Endothelial cell of hepatic sinusoid (primary cell): ENCODE measurements at regions not wholly inside any gene's neighbourhood (a gene's known extent, or its start where the extent isn't known, plus 50 kb on each side); places are given as distances from the start of the nearest gene placed in this dataset.
"Not testable (repeated sequence)": the region's sequence is repeated elsewhere in the genome, so short reads cannot be mapped to it uniquely, and the experiment has no call there.

Source experiments
- in situ Hi-C: cut with HindIII; loops from 2 replicates; pipeline ENCODE4 v1.10.0; 2017; ENCODE audit warnings: low sequenced_read_pairs

DNA sequence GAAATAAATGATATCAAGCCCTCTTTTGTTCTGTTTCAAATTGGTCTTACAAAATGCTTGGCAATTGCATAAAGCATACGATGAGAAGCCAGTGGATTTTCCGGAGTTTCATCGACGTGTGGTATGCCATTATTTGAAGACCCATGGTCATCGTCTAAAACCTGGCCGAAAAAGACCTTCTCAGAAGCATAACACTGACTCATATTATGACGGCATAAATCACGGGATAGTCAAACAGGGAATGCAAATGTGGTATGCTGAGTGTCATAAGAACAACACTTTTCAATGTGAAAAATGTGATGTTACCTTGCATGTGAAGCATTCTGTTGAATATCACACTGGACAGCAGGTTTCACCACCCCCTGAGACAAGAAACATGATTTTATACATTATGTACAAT lies 695.2 kb downstream of the GRXCR1 start:
- in situ Hi-C loops: no loop called here

DNA sequence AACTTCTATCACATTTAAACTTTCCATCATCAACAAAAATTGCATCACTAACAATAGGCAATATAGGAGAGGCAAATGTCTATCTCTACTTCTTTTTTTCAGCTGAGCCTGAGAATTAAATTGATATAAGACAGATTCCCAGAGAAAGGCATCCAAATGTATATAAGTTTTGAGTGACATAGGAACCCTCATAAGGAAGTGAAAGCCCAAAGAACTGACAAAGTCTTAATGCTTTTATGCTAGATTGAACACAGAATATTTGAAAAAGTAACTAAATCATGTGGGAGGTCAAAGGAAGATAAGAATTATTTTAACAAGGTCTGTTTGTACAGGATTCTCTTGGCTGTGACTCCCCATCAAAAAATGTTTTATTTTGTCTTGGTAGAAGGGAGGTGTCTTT lies 714.9 kb downstream of the GRXCR1 start:
- in situ Hi-C loops: no loop called here

DNA sequence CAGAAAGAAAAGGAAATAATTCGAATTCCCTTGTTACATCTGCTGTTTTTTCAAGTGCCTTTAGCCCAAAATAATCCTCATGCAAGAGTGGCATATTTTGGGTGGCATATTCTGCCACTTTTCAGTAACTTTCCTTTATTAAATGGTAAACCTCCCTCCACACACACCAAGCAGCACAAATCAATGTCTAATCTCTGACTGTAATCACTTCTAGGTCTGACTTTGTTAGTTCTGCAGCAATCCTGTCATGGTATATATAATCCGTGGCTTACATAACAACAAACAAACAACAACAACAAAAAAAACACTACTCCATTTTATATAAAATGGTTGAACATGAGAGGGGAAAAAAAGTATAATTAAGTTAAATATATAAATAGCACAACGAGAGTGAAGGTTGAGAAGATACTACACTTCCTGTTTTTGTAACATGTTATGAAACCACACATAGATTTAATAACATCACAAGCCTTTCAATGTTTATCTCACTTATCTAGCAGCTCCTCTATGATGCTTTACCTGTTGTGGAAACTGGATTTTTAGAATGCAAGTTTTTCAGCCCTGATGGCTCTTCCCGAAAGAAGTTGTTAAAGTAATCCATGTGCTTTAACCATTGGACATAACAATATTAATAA lies 715.4 kb downstream of the GRXCR1 start:
- in situ Hi-C loops: no loop called here

DNA sequence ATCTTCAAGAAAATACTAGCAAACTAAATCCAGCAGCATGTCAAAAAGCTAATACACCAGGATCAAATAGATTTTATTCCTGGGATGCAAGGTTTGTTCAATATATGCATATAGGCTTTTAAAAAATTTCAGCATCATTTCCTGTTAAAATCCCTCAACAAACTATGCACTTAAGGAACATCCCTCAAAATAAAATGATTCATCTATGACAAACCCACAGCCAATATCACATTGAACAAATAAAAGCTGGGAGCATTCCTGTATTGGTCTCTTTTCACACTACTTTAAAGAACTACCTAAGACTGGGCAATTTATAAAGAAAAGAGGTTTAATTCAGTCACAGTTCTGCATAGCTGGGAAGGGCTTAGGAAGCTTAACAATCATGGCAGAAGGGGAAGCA lies 726.7 kb downstream of the GRXCR1 start:
- in situ Hi-C loops: no loop called here

DNA sequence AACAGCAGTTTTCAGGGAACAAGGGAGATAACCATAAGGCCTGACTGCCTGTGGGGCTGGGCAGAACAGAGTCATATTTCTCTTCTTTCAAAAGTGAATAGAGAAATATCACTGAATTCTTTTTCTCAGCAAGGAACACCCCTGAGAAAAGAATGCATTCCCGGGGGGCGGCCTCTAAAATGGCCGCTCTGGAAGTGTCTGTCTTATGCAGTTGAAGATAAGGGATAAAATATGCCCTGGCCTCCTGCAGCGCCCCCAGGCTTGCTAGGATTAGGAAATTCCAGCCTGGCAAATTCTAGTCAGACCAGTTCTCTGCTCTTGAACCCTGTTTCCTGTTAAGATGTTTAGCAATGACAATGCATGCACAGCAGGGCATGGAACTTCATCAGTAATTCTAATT lies 745.4 kb downstream of the GRXCR1 start:
- in situ Hi-C loops: not testable (repeated sequence)

DNA sequence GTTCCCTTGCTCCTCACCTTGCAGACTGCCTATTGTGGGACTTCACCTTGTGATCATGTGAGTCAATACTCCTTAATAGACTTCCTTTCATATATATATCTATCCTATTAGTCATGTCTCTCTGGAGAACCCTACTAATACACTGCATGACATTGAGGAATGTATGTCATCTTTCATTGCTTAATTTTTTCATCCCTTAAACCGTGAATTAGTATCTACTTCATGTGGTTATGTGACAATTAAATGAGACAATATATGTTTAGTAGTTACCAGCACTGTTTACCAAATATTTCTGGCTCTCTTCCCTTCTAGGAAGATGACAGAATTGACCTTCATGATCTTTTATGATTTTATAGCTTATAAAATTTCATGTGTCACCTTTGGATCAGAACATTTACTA lies 759.5 kb downstream of the GRXCR1 start:
- in situ Hi-C loops: loop anchor here (5.0 kb wide), 1 partner anchor 95 kb away; no protein-coding TSS in a partner anchor

DNA sequence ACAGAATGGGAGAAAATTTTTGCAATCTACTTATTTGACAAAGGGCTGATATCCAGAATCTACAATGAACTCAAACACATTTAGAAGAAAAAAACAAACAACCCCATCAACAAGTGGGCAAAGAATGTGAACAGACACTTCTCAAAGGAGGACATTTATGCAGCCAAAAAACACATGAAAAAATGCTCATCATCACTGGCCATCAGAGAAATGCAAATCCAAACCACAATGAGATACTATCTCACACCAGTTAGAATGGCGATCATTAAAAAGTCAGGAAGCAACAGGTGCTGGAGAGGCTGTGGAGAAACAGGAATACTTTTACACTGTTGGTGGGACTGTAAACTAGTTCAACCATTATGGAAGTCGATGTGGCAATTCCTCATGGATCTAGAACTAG lies 767.0 kb downstream of the GRXCR1 start:
- in situ Hi-C loops: not testable (repeated sequence)

DNA sequence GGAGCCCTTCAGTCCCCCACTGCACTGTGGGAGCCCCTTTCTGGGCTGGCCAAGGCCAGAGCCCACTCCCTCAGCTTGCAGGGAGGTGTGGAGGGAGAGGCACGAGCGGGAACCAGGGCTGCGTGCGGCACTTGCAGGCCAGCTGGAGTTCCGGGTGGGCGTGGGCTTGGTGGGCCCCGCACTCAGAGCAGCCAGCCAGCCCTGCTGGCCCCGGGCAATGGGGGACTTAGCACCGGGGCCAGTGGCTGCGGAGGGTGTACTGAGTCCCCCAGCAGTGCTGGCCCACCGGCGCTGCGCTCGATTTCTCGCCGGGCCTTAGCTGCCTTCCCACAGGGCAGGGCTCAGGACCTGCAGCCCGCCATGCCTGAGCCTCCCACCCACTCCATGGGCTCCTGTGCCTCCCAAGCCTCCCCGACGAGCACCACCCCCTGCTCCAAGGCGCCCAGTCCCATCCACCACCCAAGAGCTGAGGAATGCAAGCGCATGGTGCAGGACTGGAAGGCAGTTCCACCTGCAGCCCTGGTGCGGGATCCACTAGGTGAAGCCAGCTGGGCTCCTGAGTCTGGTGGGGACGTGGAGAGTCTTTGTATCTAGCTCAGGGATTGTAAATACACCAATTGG lies 776.2 kb downstream of the KCTD8 start:
- in situ Hi-C loops: not testable (repeated sequence)

DNA sequence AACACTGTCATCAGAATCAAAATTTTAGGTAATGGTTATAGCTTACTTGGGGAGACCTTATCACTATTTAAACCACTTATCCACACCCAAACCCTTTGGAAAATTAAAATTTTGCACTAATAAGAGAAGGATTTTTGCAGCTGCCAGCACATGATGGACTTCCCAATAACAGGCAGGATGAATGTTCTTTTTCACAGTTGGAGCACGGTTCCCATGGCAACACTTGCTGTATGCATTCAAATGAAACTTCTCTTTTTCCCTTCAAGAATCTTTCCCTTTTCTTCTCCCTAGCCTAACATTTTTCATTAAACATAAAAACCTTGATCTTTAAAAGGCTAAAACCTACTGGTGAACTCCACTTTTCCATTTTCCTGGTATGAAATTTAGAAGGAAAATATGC lies 768.2 kb downstream of the KCTD8 start:
- in situ Hi-C loops: no loop called here

DNA sequence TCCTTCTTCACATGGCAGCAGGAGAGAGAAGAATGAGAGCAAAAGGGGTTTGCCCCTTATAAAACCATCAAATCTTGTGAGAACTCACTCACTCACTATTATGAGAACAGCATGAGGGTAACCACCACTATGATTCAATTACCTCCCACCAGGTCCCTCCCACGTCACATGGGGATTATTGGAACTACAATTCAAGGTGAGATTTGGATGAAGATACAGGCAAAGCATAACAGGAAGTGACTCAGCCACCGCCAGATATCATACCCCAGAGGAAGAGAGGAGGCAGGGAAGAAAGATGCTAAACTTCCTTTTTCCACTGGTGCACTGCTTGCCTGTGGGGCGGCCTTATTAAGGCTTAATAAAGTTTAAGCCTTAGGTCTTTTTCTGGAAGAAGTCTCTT lies 766.1 kb downstream of the KCTD8 start:
- in situ Hi-C loops: no loop called here

DNA sequence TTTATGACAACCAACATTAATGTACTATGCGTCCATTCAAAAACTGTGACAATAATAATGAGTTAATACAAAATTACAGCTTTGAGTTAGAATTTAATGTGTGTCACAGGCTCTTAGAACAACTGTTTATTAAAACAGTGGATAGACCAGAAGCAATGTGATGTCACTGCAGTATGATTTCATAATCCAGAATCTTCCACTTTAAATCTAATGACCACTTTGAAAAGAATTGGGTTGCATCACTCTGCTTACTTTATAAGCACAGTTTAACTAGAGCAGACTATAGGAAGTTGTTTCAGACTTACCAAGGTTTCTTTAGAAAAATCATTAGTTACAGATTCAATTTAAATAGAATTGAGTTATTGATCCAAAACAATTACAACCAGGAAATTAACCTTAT lies 758.5 kb downstream of the KCTD8 start:
- in situ Hi-C loops: no loop called here

DNA sequence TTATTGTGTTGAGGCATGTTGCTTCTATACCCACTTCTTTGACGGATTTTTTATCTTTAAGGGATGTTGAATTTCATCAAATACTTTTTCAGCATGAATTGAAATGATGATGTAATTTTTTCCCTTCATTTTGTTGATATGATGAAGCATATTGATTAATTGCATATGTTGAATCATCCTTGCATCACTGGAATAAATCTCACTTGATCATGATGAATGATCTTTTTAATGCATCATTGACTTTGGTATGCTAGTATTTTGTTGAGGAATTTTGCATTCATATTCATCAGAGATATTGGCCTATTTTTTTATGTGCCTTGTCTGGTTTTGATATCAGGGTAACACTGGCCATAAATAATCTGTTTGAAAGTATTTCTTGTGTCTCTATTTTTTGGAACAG lies 754.7 kb downstream of the KCTD8 start:
- in situ Hi-C loops: no loop called here

DNA sequence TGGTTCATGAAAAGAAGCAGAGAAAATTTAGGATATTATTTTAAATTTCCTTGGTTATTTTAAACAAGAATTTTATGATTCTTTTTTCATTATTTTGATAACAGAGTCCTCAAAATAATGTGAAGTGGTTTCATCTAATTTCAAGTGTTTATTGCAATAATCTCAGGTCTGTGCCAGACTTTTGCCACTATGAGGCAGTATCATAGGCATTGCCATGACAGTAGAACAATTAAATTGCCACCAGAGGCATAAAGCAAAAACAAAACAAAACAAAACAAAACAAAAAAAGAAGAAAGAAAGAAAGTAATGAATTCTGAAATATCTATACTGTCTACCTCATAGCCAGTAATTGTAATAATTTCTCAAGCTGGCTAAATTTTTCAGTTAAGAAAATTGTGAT lies 739.2 kb downstream of the KCTD8 start:
- in situ Hi-C loops: no loop called here

DNA sequence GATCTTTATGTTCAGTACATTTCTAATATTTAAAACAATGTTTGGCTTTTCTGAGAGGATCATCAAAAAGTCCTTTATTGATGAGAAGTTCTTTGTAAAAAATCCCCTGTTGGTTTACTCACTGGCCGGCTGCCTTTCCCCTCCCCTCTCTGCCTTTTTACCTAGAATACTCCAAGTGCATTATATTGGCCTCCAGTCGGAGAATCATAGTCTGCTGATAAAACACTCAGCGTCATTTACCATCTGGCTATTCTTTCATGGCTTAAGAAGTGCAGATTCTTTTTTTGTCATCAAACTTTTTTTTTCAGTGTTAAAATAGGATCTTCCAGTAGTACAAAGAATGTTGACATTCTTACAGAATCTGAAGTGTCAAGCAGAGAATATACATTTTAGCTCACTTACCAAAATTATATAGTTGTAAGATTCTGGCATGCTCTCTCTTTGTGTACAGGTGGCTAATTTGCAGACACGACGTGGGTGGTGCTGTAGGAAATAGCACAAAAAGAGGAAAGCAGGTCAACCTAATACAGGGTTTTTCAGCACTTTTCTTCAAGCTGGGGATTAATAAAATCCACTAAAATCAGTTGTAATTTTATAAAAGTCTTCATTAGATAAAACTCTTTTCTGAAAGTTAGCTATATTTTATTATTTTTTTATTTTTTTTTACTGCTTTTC lies 731.8 kb downstream of the KCTD8 start:
- in situ Hi-C loops: no loop called here

DNA sequence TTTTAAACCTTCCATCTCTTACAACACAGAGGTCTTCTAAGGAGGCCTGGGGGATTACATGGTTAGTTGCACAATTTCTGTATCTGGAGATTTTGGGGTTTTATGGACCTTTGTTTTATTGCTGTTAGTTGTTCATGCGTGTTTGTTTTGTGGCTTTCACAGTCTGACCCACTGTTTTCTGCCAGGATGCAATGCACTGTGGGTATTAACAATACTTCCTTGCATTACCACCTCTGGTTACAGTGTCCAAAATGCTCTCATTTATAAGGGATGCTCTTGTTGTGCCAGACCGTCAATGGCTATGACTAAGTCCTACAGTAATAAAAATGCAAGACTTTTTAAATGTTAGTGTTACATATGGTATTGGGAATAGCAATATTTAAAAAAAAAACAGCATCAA lies 730.2 kb downstream of the KCTD8 start:
- in situ Hi-C loops: no loop called here

DNA sequence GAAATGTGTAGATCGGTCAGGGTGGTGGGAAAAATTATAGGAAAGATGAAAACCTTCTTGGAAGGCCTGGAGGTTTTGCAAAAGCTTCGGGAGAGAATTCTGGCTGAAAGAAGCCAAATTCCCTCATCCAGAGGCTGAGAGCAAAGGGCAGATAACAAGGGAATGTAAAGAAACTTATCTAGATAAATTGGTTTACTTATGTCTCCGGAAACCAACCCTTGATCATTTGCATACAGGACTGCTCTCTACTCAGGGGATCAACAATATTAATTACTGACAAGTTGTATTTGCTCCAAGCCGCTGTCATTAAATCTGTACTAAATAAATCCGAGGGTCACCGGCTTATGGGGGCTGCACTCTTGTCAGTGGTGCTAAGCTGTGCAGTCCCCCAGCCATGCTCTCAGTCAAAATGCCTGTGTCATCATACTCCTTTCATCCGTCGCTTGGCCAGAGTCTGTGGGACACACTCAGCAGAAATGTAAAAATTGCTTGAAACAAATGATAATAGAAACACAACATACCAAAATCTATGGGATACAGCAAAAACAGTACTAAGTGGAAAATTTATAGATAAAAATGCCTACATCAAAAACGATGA lies 715.7 kb downstream of the KCTD8 start:
- in situ Hi-C loops: no loop called here

DNA sequence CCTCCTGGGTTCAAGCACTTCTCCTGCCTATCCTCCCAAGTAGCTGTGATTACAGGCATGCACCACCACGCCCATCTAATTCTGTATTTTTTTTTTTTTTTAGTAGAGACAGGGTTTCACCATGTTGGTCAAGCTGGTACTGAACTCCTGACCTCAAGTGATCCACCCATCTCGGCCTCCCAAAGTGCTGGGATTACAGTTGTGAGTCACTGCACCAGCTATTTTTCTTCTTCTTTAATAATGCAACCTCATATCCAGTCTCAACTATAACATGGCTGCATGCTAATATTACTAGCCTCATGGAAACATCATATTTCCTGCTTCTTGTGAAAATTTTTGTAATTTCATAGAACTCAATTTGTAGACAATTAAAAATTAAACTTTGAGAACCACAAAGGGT lies 706.5 kb downstream of the KCTD8 start:
- in situ Hi-C loops: no loop called here

DNA sequence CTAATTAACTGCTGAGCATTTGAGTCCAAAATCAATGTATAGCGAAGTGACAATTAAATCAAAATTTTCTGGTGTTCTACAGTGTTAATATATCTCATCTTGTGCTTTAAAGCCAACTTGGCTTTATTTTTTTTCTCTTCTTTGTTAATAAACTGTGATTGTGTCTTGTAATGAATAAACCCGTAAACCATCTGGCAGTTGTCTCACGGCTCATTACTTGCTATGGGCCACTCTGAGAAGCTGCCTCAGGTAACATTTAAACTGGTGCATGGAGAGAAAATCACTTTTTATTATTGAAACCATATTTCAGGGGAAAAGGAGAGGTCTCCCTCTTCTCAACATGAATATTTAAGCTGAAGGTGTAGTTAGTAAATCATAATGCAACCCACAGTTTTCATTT lies 694.0 kb downstream of the KCTD8 start:
- in situ Hi-C loops: no loop called here

DNA sequence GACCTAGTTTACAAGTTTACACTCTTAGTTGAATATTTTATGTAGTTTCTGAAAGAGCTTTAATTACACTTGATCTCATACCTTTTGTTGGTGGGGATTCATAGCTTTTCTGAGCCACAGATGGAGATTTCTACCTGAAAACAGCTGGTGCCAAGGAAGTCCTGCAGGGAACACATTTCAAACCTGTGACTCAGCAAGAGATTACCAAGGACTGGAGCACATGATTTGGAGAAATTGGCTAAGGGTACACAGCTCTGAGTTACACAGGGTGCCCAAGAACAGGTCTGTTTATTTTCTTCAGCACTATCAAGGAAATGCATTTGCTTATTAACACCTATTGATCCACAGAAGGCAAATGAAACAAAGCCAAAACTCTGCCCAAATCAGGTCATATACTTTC lies 691.5 kb downstream of the KCTD8 start:
- in situ Hi-C loops: no loop called here

DNA sequence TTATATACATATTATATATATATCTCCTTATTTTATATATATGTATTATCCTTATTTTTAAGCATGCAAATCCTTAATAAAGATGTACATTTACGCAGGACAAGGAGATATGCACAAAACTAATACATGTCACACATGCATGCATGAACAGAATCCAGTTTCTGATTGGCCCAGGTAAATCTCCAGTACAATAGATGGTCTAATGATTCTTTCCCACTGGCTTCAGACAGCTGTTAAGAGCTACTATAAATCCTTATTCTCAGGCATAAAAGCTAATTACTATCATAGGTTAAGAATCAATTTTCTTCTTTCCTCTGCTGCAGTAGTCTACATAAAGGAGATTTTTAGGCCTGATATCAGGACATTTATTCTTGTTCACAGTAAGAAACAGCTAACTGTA lies 689.8 kb downstream of the KCTD8 start:
- in situ Hi-C loops: no loop called here

DNA sequence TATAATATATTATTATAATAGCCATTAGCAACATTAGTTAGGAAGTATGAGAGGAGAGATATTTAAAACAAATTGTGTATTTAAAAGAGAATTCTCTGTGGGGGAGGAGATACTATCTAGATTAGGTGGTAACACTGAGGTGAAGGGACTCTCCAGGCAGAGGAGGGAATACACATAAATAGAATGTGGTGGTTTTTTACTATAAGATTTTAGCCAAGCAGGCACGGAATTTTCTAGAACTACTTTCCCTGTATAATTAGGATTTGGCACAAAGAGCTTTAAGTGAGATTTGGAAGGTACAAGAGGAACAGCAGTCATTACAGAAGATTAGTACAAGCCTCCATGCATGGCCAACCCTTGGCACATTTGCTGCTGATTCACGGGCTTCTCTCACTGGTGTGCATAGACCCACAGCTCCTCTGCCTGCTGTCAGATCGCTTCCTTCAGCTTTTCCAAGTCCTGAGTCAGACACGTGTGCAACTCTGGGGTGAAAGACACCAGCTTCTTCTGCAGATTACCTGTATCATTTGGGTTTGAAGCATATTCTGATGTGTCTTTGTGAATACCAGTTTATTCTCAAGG lies 685.5 kb downstream of the KCTD8 start:
- in situ Hi-C loops: no loop called here

DNA sequence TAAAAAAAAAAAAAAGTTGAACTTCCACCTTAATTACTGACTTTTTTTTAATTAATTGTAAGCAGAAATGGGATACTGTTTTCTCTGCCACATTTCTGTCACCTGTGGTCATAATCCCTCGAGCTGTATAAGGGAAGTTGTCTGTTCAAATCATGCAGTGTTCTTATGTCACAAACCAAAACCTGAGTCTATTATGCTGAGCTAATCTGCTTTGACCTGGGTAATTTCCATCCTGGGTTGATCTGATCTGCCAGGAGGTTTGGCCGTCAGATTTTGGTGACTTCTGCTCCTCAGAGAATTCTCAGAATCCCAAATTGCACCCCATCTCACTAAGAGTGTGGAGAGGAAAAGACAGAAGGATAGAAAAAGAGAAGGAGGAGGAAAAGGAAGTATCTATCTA lies 683.1 kb downstream of the KCTD8 start:
- in situ Hi-C loops: no loop called here
